Endothelial cell of umbilical vein (primary cell): ENCODE measurements at regions not wholly inside any gene's neighbourhood (a gene's known extent, or its start where the extent isn't known, plus 50 kb on each side); places are given as distances from the start of the nearest gene placed in this dataset.

Source experiments
- EZH2 ChIP-seq: IDR thresholded peaks from 2 replicates; pipeline ENCODE4 v1.6.1; 2012; ENCODE audit warnings: borderline replicate concordance, low read depth, mild to moderate bottlenecking, moderate library complexity, low read length, inconsistent platforms; ENCODE audit not compliant: severe bottlenecking
- JUN ChIP-seq: IDR thresholded peaks from 2 replicates; pipeline ENCODE4 v1.6.1; 2011; ENCODE audit warnings: borderline replicate concordance, low read depth; ENCODE audit not compliant: insufficient read length, insufficient read depth
- MYC ChIP-seq: IDR thresholded peaks from one replicate; pipeline ENCODE4 v1.6.1; 2011; ENCODE audit warnings: mild to moderate bottlenecking, low read depth, low read length
- POLR2A ChIP-seq: IDR thresholded peaks from 2 replicates; pipeline ENCODE4 v1.6.1; 2012; ENCODE audit warnings: low read depth, mild to moderate bottlenecking, control low read depth, low read length
- POLR2AphosphoS5 ChIP-seq: IDR thresholded peaks from 2 replicates; pipeline ENCODE4 v1.6.1; 2012; ENCODE audit warnings: low read depth, mild to moderate bottlenecking, control low read depth, low read length, moderate library complexity; ENCODE audit not compliant: insufficient read depth
- TF ChIP-seq, protein P1 (sequence below), 2 donors: IDR thresholded peaks; 1 replicate in 1 of 2; 2 replicates in 1 of 2; pipeline ENCODE4 v1.5.1; 2011; ENCODE audit warnings: low read length in 2 of 2, mild to moderate bottlenecking in 2 of 2, moderate library complexity in 2 of 2, control low read depth in 1 of 2, inconsistent platforms in 1 of 2, low read depth in 1 of 2; ENCODE audit not compliant: insufficient read depth in 1 of 2; ENCODE audit errors: extremely low read depth in 1 of 2
- TF ChIP-seq, protein P2 (sequence below): IDR thresholded peaks from 2 replicates; pipeline ENCODE4 v1.6.1; 2011; ENCODE audit not compliant: insufficient read depth, insufficient read length

DNA sequence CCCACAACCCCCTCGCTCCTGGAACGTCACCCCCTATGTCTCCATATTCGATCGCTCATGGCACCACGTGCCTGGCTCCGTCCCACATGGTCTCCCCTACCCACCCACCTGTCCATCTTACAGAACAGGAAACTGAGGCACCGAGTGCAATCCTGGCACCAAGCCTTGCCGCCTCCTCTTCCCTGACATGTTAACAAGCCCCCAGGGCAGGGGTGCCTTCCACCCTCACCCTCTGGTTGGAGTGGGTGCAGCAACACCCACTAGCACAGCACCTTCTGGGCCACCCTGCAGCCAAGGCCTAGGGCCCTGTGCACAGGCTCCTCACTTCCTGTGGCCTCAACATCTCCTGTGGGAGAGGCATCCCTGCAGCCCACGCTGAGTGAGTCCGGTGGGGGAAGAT lies 110.3 kb downstream of the RFLNA start:
- TF ChIP-seq, protein P1, sequence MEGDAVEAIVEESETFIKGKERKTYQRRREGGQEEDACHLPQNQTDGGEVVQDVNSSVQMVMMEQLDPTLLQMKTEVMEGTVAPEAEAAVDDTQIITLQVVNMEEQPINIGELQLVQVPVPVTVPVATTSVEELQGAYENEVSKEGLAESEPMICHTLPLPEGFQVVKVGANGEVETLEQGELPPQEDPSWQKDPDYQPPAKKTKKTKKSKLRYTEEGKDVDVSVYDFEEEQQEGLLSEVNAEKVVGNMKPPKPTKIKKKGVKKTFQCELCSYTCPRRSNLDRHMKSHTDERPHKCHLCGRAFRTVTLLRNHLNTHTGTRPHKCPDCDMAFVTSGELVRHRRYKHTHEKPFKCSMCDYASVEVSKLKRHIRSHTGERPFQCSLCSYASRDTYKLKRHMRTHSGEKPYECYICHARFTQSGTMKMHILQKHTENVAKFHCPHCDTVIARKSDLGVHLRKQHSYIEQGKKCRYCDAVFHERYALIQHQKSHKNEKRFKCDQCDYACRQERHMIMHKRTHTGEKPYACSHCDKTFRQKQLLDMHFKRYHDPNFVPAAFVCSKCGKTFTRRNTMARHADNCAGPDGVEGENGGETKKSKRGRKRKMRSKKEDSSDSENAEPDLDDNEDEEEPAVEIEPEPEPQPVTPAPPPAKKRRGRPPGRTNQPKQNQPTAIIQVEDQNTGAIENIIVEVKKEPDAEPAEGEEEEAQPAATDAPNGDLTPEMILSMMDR (IDR thresholded peaks at IDR 0.05; ENCODE audit: extremely low read depth in 1 of 2, insufficient read depth in 1 of 2, low read depth in 1 of 2, low read length in 2 of 2): no peak
- TF ChIP-seq POLR2AphosphoS5 (no peak), POLR2A (no peak), EZH2 (no peak), JUN (no peak), MYC (no peak)
- TF ChIP-seq, protein P2, sequence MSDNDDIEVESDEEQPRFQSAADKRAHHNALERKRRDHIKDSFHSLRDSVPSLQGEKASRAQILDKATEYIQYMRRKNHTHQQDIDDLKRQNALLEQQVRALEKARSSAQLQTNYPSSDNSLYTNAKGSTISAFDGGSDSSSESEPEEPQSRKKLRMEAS: no peak
